Calu3 (cell line): ENCODE measurements at regions not wholly inside any gene's neighbourhood (a gene's known extent, or its start where the extent isn't known, plus 50 kb on each side); places are given as distances from the start of the nearest gene placed in this dataset.

ENCODE experiments used
- BruUV-seq: library from RNA; stranded (reverse); fragments of 400-500 nt; replicated peaks from 2 replicates; lab custom pipeline; 2021; lab: Mats Ljungman, UMichigan
- CTCF ChIA-PET: fragments of 300-600 bp; sonication (Branson Sonifier 250); formaldehyde crosslinking; loops from one replicate; lab custom pipeline; 2022; ENCODE audit warnings: antibody characterized with exemption; lab: Charles Lee
- DNase-seq: peaks from one replicate; pipeline ENCODE4 v3.0.0; 2022
- H3K27ac Mint-ChIP-seq: one replicate; pipeline ENCODE4 v1.8.0; 2022; ENCODE audit warnings: mixed read lengths; ENCODE audit not compliant: unreplicated experiment
- H3K27me3 Mint-ChIP-seq: one replicate; pipeline ENCODE4 v1.8.0; 2022; ENCODE audit warnings: mixed read lengths; ENCODE audit not compliant: unreplicated experiment
- H3K36me3 Mint-ChIP-seq: one replicate; pipeline ENCODE4 v1.8.0; 2022; ENCODE audit warnings: mild to moderate bottlenecking, moderate library complexity, mixed read lengths; ENCODE audit not compliant: insufficient read depth, unreplicated experiment
- H3K4me1 Mint-ChIP-seq: one replicate; pipeline ENCODE4 v1.8.0; 2022; ENCODE audit warnings: mild to moderate bottlenecking, low read depth, mixed read lengths; ENCODE audit not compliant: unreplicated experiment
- H3K4me3 Mint-ChIP-seq: one replicate; pipeline ENCODE4 v1.8.0; 2022; ENCODE audit warnings: mild to moderate bottlenecking, low read depth, moderate library complexity, mixed read lengths; ENCODE audit not compliant: unreplicated experiment
- H3K9me3 Mint-ChIP-seq: one replicate; pipeline ENCODE4 v1.8.0; 2022; ENCODE audit warnings: low read depth, mixed read lengths; ENCODE audit not compliant: unreplicated experiment
- CTCF ChIP-seq: fragments of 200-600 bp; IDR thresholded peaks from one replicate; pipeline ENCODE4 v1.8.0; 2022; ENCODE audit warnings: antibody characterized with exemption; ENCODE audit not compliant: unreplicated experiment
- intact Hi-C: fragments of 100-400 bp; cut with micrococcal nuclease; formaldehyde crosslinking; loops from one replicate; pipeline ENCODE4 v1.10.0; 2022; ENCODE audit not compliant: unreplicated experiment

- no TSS peak for BruUV-seq
- no peak overlapping the region for H3K4me3 Mint-ChIP-seq
- TF ChIP-seq CTCF = no peak
Measured at GRCh38 chr1:118243269-118243668, 58.2 kb upstream of the SPAG17 start.

More at GRCh38 chr1:118243269-118243668, 58.2 kb upstream of the SPAG17 start:
- intact Hi-C loops = no loop called here
- peaks cover 11% of the 10 kb centered on the region for H3K9me3 Mint-ChIP-seq
- no peak overlapping the region for H3K27ac Mint-ChIP-seq
- H3K4me1 Mint-ChIP-seq = no peaks in the 10 kb centered on the region
- no peak for DNase-seq
- peaks cover 11% of the 10 kb centered on the region for H3K27me3 Mint-ChIP-seq
- no peaks in the 10 kb centered on the region for H3K36me3 Mint-ChIP-seq
- CTCF ChIA-PET = no interaction called here
